BE2C (cell line): ENCODE measurements at regions not wholly inside any gene's neighbourhood (a gene's known extent, or its start where the extent isn't known, plus 50 kb on each side); places are given as distances from the start of the nearest gene placed in this dataset.

ENCODE experiments used
- DNase-seq: peaks from one replicate; pipeline ENCODE4 v3.0.0-alpha.2; 2020
- H3K27me3 ChIP-seq: fragments of 250-450 bp; sonication (Bioruptor Pico); 2 replicates; pipeline ENCODE4 v1.5.1; 2020; ENCODE audit warnings: mild to moderate bottlenecking
- H3K36me3 ChIP-seq: fragments of 250-450 bp; sonication (Bioruptor Pico); 2 replicates; pipeline ENCODE4 v1.5.1; 2020; ENCODE audit warnings: mild to moderate bottlenecking
- H3K4me1 ChIP-seq: fragments of 250-450 bp; sonication (Bioruptor Pico); 2 replicates; pipeline ENCODE4 v1.5.1; 2020
- H3K4me3 ChIP-seq: 2 replicates; pipeline ENCODE4 v1.5.1; 2011; ENCODE audit warnings: low read depth, low read length
- H3K9me3 ChIP-seq: fragments of 250-450 bp; sonication (Bioruptor Pico); 2 replicates; pipeline ENCODE4 v1.5.1; 2020
- TF ChIP-seq, protein P1 (sequence below): IDR thresholded peaks from 2 replicates; pipeline ENCODE4 v1.5.1; 2012; ENCODE audit warnings: mild to moderate bottlenecking, low read depth, low read length

DNA sequence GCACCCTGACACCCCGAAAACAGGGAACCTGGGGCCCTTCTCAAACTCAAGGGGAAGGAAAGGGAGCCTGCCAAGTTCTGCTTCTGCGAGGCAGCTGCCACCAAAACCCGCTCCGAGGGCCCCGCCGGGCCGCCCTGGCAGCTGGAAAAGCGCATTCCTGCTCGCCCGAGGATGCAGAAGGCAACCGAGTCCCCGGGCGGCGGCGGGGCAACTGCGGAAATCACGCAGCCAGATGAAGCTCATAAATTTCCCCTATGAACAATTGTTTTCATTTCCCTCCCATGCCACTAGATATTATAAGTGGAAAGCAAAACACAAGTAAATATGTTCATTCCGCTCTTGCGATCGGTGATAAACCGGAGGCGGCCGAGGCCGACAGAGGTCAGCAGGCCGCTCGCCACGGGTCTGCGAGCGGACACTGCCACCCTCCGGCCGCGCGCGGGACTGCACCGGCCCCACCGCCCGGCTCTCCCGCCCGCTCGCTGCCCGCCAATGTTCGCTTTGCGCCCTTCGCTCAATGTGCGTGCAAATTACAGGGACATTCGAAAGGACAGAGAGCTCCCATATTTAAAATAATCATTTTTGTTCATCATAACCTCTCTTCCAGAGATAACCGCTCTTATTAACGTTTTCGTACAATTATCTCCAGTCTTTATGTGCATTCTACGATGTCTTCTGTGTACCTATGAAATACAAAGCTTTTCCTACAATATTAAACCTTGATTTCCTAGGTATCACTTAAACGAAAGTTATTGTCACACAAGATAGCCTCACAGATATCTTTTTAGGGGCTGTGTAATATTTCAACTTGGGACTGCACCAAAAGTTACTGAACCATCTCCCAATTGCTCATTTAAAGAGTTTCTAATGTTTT, 120.8 kb upstream of the ZNF507 start:
- Histone ChIP-seq H3K4me3 (peak overlapping the region; percentile 26; the same call in 1 of the 2 replicates), H3K9me3 (no peaks in the 10 kb centered on the region), H3K36me3 (no peaks in the 10 kb centered on the region), H3K4me1 (no peaks in the 10 kb centered on the region), H3K27me3 (peaks cover 13% of the 10 kb centered on the region)
- DNase-seq: peak; percentile 67
- TF ChIP-seq, protein P1, sequence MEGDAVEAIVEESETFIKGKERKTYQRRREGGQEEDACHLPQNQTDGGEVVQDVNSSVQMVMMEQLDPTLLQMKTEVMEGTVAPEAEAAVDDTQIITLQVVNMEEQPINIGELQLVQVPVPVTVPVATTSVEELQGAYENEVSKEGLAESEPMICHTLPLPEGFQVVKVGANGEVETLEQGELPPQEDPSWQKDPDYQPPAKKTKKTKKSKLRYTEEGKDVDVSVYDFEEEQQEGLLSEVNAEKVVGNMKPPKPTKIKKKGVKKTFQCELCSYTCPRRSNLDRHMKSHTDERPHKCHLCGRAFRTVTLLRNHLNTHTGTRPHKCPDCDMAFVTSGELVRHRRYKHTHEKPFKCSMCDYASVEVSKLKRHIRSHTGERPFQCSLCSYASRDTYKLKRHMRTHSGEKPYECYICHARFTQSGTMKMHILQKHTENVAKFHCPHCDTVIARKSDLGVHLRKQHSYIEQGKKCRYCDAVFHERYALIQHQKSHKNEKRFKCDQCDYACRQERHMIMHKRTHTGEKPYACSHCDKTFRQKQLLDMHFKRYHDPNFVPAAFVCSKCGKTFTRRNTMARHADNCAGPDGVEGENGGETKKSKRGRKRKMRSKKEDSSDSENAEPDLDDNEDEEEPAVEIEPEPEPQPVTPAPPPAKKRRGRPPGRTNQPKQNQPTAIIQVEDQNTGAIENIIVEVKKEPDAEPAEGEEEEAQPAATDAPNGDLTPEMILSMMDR: peak; percentile 89

DNA sequence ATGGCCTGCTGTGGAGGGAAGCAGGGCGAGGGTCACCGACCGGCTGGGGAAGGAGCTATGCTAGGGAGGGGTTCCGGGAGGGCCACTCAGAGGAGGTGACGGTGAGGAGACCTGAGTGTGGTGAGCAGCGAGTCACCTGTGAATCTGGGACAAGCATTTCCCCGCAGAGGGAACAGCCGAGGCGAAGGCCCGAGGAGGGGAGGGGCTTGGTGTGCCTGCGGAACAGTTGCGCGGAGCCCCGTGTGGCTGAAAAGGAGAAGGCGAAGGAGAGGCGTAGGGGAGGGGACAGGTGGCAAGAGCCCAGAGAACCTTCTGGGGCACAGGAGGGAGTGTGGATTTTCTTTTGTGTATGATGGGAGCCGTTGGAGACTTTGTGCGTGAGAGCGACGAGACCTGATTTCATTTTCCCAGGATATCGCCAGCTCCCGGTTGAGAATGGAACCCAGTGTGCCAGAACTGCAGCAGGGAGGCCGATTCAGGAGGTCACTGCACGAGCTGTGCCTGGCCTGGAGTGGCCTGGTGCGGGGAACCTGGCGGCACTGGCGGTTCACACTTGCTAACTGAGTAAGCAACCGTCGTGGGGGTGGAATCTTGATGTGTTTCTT, 117.7 kb upstream of the ZNF507 start:
- Histone ChIP-seq H3K36me3 (no peaks in the 10 kb centered on the region), H3K27me3 (peaks cover 13% of the 10 kb centered on the region), H3K4me3 (no peak overlapping the region), H3K4me1 (no peaks in the 10 kb centered on the region), H3K9me3 (no peaks in the 10 kb centered on the region)
- DNase-seq: no peak
- TF ChIP-seq, protein P1: no peak

GRCh38 chr19:32230441-32230840, 115.0 kb upstream of the ZNF507 start:
- no peaks in the 10 kb centered on the region for H3K9me3 ChIP-seq
- H3K36me3 ChIP-seq: no peaks in the 10 kb centered on the region
- no peak overlapping the region for H3K4me3 ChIP-seq
- no peaks in the 10 kb centered on the region for H3K4me1 ChIP-seq
- H3K27me3 ChIP-seq: no peaks in the 10 kb centered on the region; the same call in 1 of the 2 replicates
- DNase-seq: no peak
- TF ChIP-seq, protein P1: no peak

GRCh38 chr19:32231020-32231419, 114.4 kb upstream of the ZNF507 start:
- Histone ChIP-seq H3K4me3 (no peak overlapping the region), H3K27me3 (no peaks in the 10 kb centered on the region), H3K36me3 (no peaks in the 10 kb centered on the region), H3K9me3 (no peaks in the 10 kb centered on the region), H3K4me1 (no peaks in the 10 kb centered on the region)
- TF ChIP-seq, protein P1: no peak
- no peak for DNase-seq

- no peak for DNase-seq
- TF ChIP-seq, protein P1: no peak
- Histone ChIP-seq H3K4me1 (no peaks in the 10 kb centered on the region), H3K27me3 (no peaks in the 10 kb centered on the region), H3K4me3 (no peak overlapping the region), H3K9me3 (no peaks in the 10 kb centered on the region), H3K36me3 (no peaks in the 10 kb centered on the region)
Observed at GRCh38 chr19:32231691-32232090, 113.7 kb upstream of the ZNF507 start.

GRCh38 chr19:32232449-32232848, 113.0 kb upstream of the ZNF507 start:
- H3K9me3 ChIP-seq: no peaks in the 10 kb centered on the region
- no peaks in the 10 kb centered on the region for H3K27me3 ChIP-seq
- no peak overlapping the region for H3K4me3 ChIP-seq
- no peaks in the 10 kb centered on the region for H3K4me1 ChIP-seq
- H3K36me3 ChIP-seq: no peaks in the 10 kb centered on the region
- TF ChIP-seq, protein P1: no peak
- no peak for DNase-seq
